Mesenchymal stem cell (in vitro differentiated cells and primary cell): ENCODE measurements at regions not wholly inside any gene's neighbourhood (a gene's known extent, or its start where the extent isn't known, plus 50 kb on each side); places are given as distances from the start of the nearest gene placed in this dataset.

Source experiments
- DNase-seq: peaks from one replicate; pipeline ENCODE4 v3.0.0-alpha.2; 2013
- H2AFZ ChIP-seq: one replicate; pipeline ENCODE4 v1.6.1; 2013; ENCODE audit warnings: low read depth, mild to moderate bottlenecking, control low read depth, inconsistent platforms, low read length, moderate library complexity
- H2AK5ac ChIP-seq: 2 replicates; pipeline ENCODE4 v1.6.1; 2013; ENCODE audit warnings: low read length, moderate library complexity, mild to moderate bottlenecking, inconsistent platforms; ENCODE audit not compliant: severe bottlenecking
- H2BK120ac ChIP-seq: one replicate; pipeline ENCODE4 v1.6.1; 2013; ENCODE audit warnings: low read depth, mild to moderate bottlenecking, inconsistent platforms, low read length, moderate library complexity
- H2BK12ac ChIP-seq, 2 experiments: one replicate each; pipeline ENCODE4 v1.6.1; 2013; ENCODE audit warnings: inconsistent platforms in 2 of 2, low read length in 2 of 2, mild to moderate bottlenecking in 2 of 2, moderate library complexity in 2 of 2, control low read depth in 1 of 2
- H2BK15ac ChIP-seq: one replicate; pipeline ENCODE4 v1.6.1; 2013; ENCODE audit warnings: mild to moderate bottlenecking, low read depth, inconsistent platforms; ENCODE audit not compliant: poor library complexity, severe bottlenecking
- H2BK5ac ChIP-seq: 2 replicates; pipeline ENCODE4 v1.6.1; 2013; ENCODE audit warnings: low read depth, mild to moderate bottlenecking, low read length, control low read depth, inconsistent platforms; ENCODE audit not compliant: poor library complexity, severe bottlenecking
- H3K14ac ChIP-seq, 2 experiments: one replicate each; pipeline ENCODE4 v1.6.1; 2013; ENCODE audit warnings: inconsistent platforms in 2 of 2, low read length in 2 of 2, control low read depth in 1 of 2, mild to moderate bottlenecking in 1 of 2, moderate library complexity in 1 of 2
- H3K18ac ChIP-seq, 2 experiments: one replicate each; pipeline ENCODE4 v1.6.1; 2013; ENCODE audit warnings: inconsistent platforms in 2 of 2, low read length in 2 of 2, control low read depth in 1 of 2, low read depth in 1 of 2, mild to moderate bottlenecking in 1 of 2
- H3K23ac ChIP-seq, 2 experiments: one replicate each; pipeline ENCODE4 v1.6.1; 2013; ENCODE audit warnings: inconsistent platforms in 2 of 2, low read length in 2 of 2, mild to moderate bottlenecking in 2 of 2, moderate library complexity in 2 of 2, control low read depth in 1 of 2
- H3K27ac ChIP-seq: 2 replicates; pipeline ENCODE4 v1.5.1; 2013; ENCODE audit warnings: mild to moderate bottlenecking, moderate library complexity, low read length, control low read depth, inconsistent platforms; ENCODE audit not compliant: poor library complexity, severe bottlenecking
- H3K27me3 ChIP-seq, 2 experiments: 2 replicates each; pipeline versions ENCODE4 v1.6.1 to v1.7.0; 2013; ENCODE audit warnings: low read length in 2 of 2, mild to moderate bottlenecking in 2 of 2, moderate library complexity in 2 of 2, control low read depth in 1 of 2, inconsistent platforms in 1 of 2; ENCODE audit not compliant: control insufficient read depth in 1 of 2, insufficient read depth in 1 of 2
- H3K36me3 ChIP-seq, 2 experiments: 2 replicates each; pipeline versions ENCODE4 v1.6.1 to v1.7.0; 2013; ENCODE audit warnings: low read length in 2 of 2, control low read depth in 1 of 2, inconsistent platforms in 1 of 2, low read depth in 1 of 2, mild to moderate bottlenecking in 1 of 2; ENCODE audit not compliant: insufficient read depth in 2 of 2, control insufficient read depth in 1 of 2
- H3K4ac ChIP-seq, 2 experiments: one replicate each; pipeline ENCODE4 v1.6.1; 2013; ENCODE audit warnings: inconsistent platforms in 2 of 2, low read length in 2 of 2, mild to moderate bottlenecking in 2 of 2, moderate library complexity in 2 of 2, control low read depth in 1 of 2, low read depth in 1 of 2
- H3K4me1 ChIP-seq: 2 replicates; pipeline ENCODE4 v1.6.1; 2013; ENCODE audit warnings: low read depth, low read length, control low read depth; ENCODE audit not compliant: control insufficient read depth, insufficient read depth
- H3K4me2 ChIP-seq: 2 replicates; pipeline ENCODE4 v1.6.1; 2013; ENCODE audit warnings: low read length, mild to moderate bottlenecking, inconsistent platforms; ENCODE audit not compliant: poor library complexity, severe bottlenecking
- H3K4me3 ChIP-seq, 2 experiments: 2 replicates each; pipeline versions ENCODE4 v1.5.1 to v1.7.0; 2013; ENCODE audit warnings: low read length in 2 of 2, mild to moderate bottlenecking in 2 of 2, control low read depth in 1 of 2, low read depth in 1 of 2; ENCODE audit not compliant: insufficient read depth in 1 of 2
- H3K79me1 ChIP-seq: replicated peaks from 2 replicates; pipeline ENCODE4 v1.6.1; 2013; ENCODE audit warnings: mild to moderate bottlenecking, control low read depth, low read length, inconsistent platforms; ENCODE audit not compliant: poor library complexity, severe bottlenecking
- H3K9ac ChIP-seq: 2 replicates; pipeline ENCODE4 v1.7.0; 2013; ENCODE audit warnings: mild to moderate bottlenecking, low read length, moderate library complexity
- H3K9me3 ChIP-seq: 2 replicates; pipeline ENCODE4 v1.7.0; 2013; ENCODE audit warnings: mild to moderate bottlenecking, low read length; ENCODE audit not compliant: control insufficient read depth
- H4K8ac ChIP-seq: one replicate; pipeline ENCODE4 v1.6.1; 2013; ENCODE audit warnings: inconsistent platforms, mild to moderate bottlenecking, low read length, moderate library complexity
- H4K91ac ChIP-seq: one replicate; pipeline ENCODE4 v1.6.1; 2013; ENCODE audit warnings: mild to moderate bottlenecking, low read length, inconsistent platforms
- WGBS: methylation state at CpG from one replicate; pipeline ENCODE4 v1.1.7; 2013; ENCODE audit warnings: mixed read lengths; 5-methylcytosine and 5-hydroxymethylcytosine counted together

- Histone ChIP-seq H2BK120ac (no peak overlapping the region), H3K9me3 (no peaks in the 10 kb centered on the region), H4K8ac (no peak overlapping the region), H3K4me2 (no peak overlapping the region), H2BK5ac (no peak overlapping the region), H3K36me3 (no peaks in the 10 kb centered on the region), H3K79me1 (no peaks in the 10 kb centered on the region), H2BK12ac (no peak overlapping the region), H2AFZ (no peak overlapping the region), H3K23ac (no peak overlapping the region), H3K27me3 (no peaks in the 10 kb centered on the region), H2AK5ac (no peak overlapping the region), H3K4me1 (peaks cover 3% of the 10 kb centered on the region), H3K14ac (no peak overlapping the region), H2BK15ac (no peak overlapping the region), H3K18ac (no peak overlapping the region), H3K27ac (no peak overlapping the region), H3K4ac (no peak overlapping the region), H4K91ac (no peak overlapping the region), H3K9ac (no peak overlapping the region), H3K4me3 (no peak overlapping the region)
- WGBS = 99% methylated on average over 4 of the region's 4 CpGs
- DNase-seq = no peak
Observed at GRCh38 chr7:25718596-25718995, 433.4 kb upstream of the NFE2L3 start.

GRCh38 chr7:25719190-25719896 lies 432.7 kb upstream of the NFE2L3 start:
- Histone ChIP-seq H3K14ac (no peak overlapping the region), H2BK12ac (no peak overlapping the region), H2BK5ac (no peak overlapping the region), H3K4me2 (no peak overlapping the region), H2AK5ac (no peak overlapping the region), H2BK120ac (no peak overlapping the region), H2AFZ (no peak overlapping the region), H2BK15ac (no peak overlapping the region), H3K4me3 (no peak overlapping the region), H3K9ac (no peak overlapping the region), H3K4me1 (peaks cover 3% of the 10 kb centered on the region), H3K18ac (no peak overlapping the region), H4K91ac (no peak overlapping the region), H3K79me1 (no peaks in the 10 kb centered on the region), H4K8ac (no peak overlapping the region), H3K9me3 (no peaks in the 10 kb centered on the region), H3K4ac (no peak overlapping the region), H3K27ac (no peak overlapping the region), H3K36me3 (no peaks in the 10 kb centered on the region), H3K23ac (no peak overlapping the region), H3K27me3 (no peaks in the 10 kb centered on the region)
- 100% methylated on average over 5 of the region's 5 CpGs for WGBS
- DNase-seq = no peak

GRCh38 chr7:25720427-25720826 lies 431.6 kb upstream of the NFE2L3 start:
- 35% methylated on average over 2 of the region's 2 CpGs for WGBS
- H3K18ac ChIP-seq = no peak overlapping the region
- DNase-seq = peak; percentile 16

GRCh38 chr7:25722856-25723255 lies 429.1 kb upstream of the NFE2L3 start:
- Histone ChIP-seq H2BK120ac (no peak overlapping the region), H3K4me3 (no peak overlapping the region), H3K23ac (no peak overlapping the region), H3K9ac (no peak overlapping the region), H3K9me3 (no peaks in the 10 kb centered on the region), H4K91ac (no peak overlapping the region), H4K8ac (no peak overlapping the region), H2BK15ac (no peak overlapping the region), H3K27ac (no peak overlapping the region), H3K36me3 (no peaks in the 10 kb centered on the region), H2BK5ac (no peak overlapping the region), H3K4me1 (peaks cover 6% of the 10 kb centered on the region), H2BK12ac (no peak overlapping the region), H2AK5ac (no peak overlapping the region), H3K4ac (no peak overlapping the region), H3K27me3 (no peaks in the 10 kb centered on the region), H2AFZ (no peak overlapping the region), H3K14ac (no peak overlapping the region), H3K79me1 (no peaks in the 10 kb centered on the region), H3K4me2 (no peak overlapping the region), H3K18ac (no peak overlapping the region)
- DNase-seq = no peak
- WGBS = 20% methylated on average over 1 of the region's 1 CpG

More at GRCh38 chr7:25720427-25720826, 431.6 kb upstream of the NFE2L3 start:
- H3K9me3 ChIP-seq = no peaks in the 10 kb centered on the region
- H2BK15ac ChIP-seq = no peak overlapping the region
- H3K4me2 ChIP-seq = no peak overlapping the region
- H2AFZ ChIP-seq = no peak overlapping the region
- H3K14ac ChIP-seq = no peak overlapping the region
- H2AK5ac ChIP-seq = no peak overlapping the region
- H3K27ac ChIP-seq = no peak overlapping the region
- H2BK120ac ChIP-seq = no peak overlapping the region
- no peak overlapping the region for H3K4me3 ChIP-seq
- H2BK12ac ChIP-seq = no peak overlapping the region
- no peak overlapping the region for H4K8ac ChIP-seq
- no peak overlapping the region for H3K23ac ChIP-seq
- no peak overlapping the region for H2BK5ac ChIP-seq
- H3K27me3 ChIP-seq = no peaks in the 10 kb centered on the region
- H3K4ac ChIP-seq = no peak overlapping the region
- H3K36me3 ChIP-seq = no peaks in the 10 kb centered on the region
- H3K79me1 ChIP-seq = no peaks in the 10 kb centered on the region
- H4K91ac ChIP-seq = no peak overlapping the region
- peaks cover 2% of the 10 kb centered on the region for H3K4me1 ChIP-seq
- H3K9ac ChIP-seq = no peak overlapping the region
